HT1080 (cell line): ENCODE measurements at regions not wholly inside any gene's neighbourhood (a gene's known extent, or its start where the extent isn't known, plus 50 kb on each side); places are given as distances from the start of the nearest gene placed in this dataset.

ENCODE experiments used
- DNase-seq: peaks from one replicate; pipeline ENCODE4 v3.0.0-alpha.2; 2015; ENCODE audit warnings: low read depth

GRCh38 chr14:97426776-97427175 is 629.6 kb downstream of the VRK1 start:
- no peak for DNase-seq

GRCh38 chr14:97428808-97429440 is 631.7 kb downstream of the VRK1 start:
- DNase-seq = no peak

- no peak for DNase-seq
Measured at GRCh38 chr14:97432586-97432985, 635.4 kb downstream of the VRK1 start.

- no peak for DNase-seq
Measured at GRCh38 chr14:97441740-97442362, 644.7 kb downstream of the VRK1 start.

GRCh38 chr14:97442363-97442762 is 645.2 kb downstream of the VRK1 start:
- DNase-seq = no peak

GRCh38 chr14:97443412-97443811 is 646.2 kb downstream of the VRK1 start:
- no peak for DNase-seq

- no peak for DNase-seq
Measured at GRCh38 chr14:97444248-97444647, 647.1 kb downstream of the VRK1 start.

GRCh38 chr14:97445367-97445766 is 648.2 kb downstream of the VRK1 start:
- DNase-seq = no peak

GRCh38 chr14:97446087-97446486 is 648.9 kb downstream of the VRK1 start:
- no peak for DNase-seq

GRCh38 chr14:97452314-97452713 is 655.1 kb downstream of the VRK1 start:
- no peak for DNase-seq

- DNase-seq = no peak
Measured at GRCh38 chr14:97453991-97454390, 656.8 kb downstream of the VRK1 start.

- no peak for DNase-seq
Measured at GRCh38 chr14:97456462-97456861, 659.3 kb downstream of the VRK1 start.

GRCh38 chr14:97456958-97457357 is 659.8 kb downstream of the VRK1 start:
- DNase-seq = peak; percentile 57

- no peak for DNase-seq
Measured at GRCh38 chr14:97457575-97458085, 660.4 kb downstream of the VRK1 start.

- no peak for DNase-seq
Measured at GRCh38 chr14:97458255-97458654, 661.1 kb downstream of the VRK1 start.

- DNase-seq = no peak
Measured at GRCh38 chr14:97458661-97459579, 661.7 kb downstream of the VRK1 start.

- DNase-seq = no peak
Measured at GRCh38 chr14:97462081-97462480, 664.9 kb downstream of the VRK1 start.

GRCh38 chr14:97468220-97468619 is 671.0 kb downstream of the VRK1 start:
- DNase-seq = no peak

- DNase-seq = no peak
Measured at GRCh38 chr14:97477353-97477752, 680.2 kb downstream of the VRK1 start.

- DNase-seq = no peak
Measured at GRCh38 chr14:97485201-97485600, 688.0 kb downstream of the VRK1 start.

- DNase-seq = no peak
Measured at GRCh38 chr14:97486601-97487120, 689.5 kb downstream of the VRK1 start.

GRCh38 chr14:97489750-97490149 is 692.6 kb downstream of the VRK1 start:
- DNase-seq = no peak
